NB4 (cell line): ENCODE measurements at regions not wholly inside any gene's neighbourhood (a gene's known extent, or its start where the extent isn't known, plus 50 kb on each side); places are given as distances from the start of the nearest gene placed in this dataset.

Experiments used
- DNase-seq: peaks from one replicate; pipeline ENCODE4 v3.0.0; 2010; ENCODE audit warnings: low read depth
- H3K4me3 ChIP-seq: one replicate; pipeline ENCODE4 v1.5.1; 2011; ENCODE audit warnings: mild to moderate bottlenecking, low read depth, low read length, moderate library complexity
- CTCF ChIP-seq: IDR thresholded peaks from one replicate; pipeline ENCODE4 v1.5.1; 2012; ENCODE audit warnings: low read depth, low read length
- MAX ChIP-seq: IDR thresholded peaks from 2 replicates; pipeline ENCODE4 v1.6.1; 2011; ENCODE audit warnings: low read depth, low read length
- MYC ChIP-seq: IDR thresholded peaks from 2 replicates; pipeline ENCODE4 v1.6.1; 2011; ENCODE audit warnings: low read depth, low read length
- POLR2A ChIP-seq: IDR thresholded peaks from 2 replicates; pipeline ENCODE4 v1.6.1; 2011; ENCODE audit warnings: mild to moderate bottlenecking; ENCODE audit not compliant: insufficient read length; ENCODE audit errors: extremely low read depth

GRCh38 chr5:135124128-135124527 is 90.1 kb upstream of the PITX1 start:
- H3K4me3 ChIP-seq: no peak overlapping the region
- TF ChIP-seq MYC: no peak
- no peak for TF ChIP-seq POLR2A
- TF ChIP-seq MAX: no peak
- no peak for DNase-seq

- H3K4me3 ChIP-seq: no peak overlapping the region
- TF ChIP-seq CTCF (no peak), POLR2A (no peak), MYC (no peak), MAX (no peak)
Measured at GRCh38 chr5:135122797-135123196, 88.8 kb upstream of the PITX1 start.

GRCh38 chr5:135120951-135121350 is 86.9 kb upstream of the PITX1 start:
- DNase-seq: no peak
- TF ChIP-seq CTCF: no peak
- no peak for TF ChIP-seq MYC
- no peak for TF ChIP-seq POLR2A
- no peak for TF ChIP-seq MAX
- no peak overlapping the region for H3K4me3 ChIP-seq

More at GRCh38 chr5:135122797-135123196, 88.8 kb upstream of the PITX1 start:
- no peak for DNase-seq

GRCh38 chr5:135119481-135119880 is 85.5 kb upstream of the PITX1 start:
- peak; percentile 29 for DNase-seq
- no peak overlapping the region for H3K4me3 ChIP-seq
- TF ChIP-seq MYC (no peak), MAX (no peak), POLR2A (no peak), CTCF (no peak)

- H3K4me3 ChIP-seq: no peak overlapping the region
- DNase-seq: no peak
- no peak for TF ChIP-seq MYC
- TF ChIP-seq POLR2A: no peak
- TF ChIP-seq CTCF: no peak
- no peak for TF ChIP-seq MAX
Measured at GRCh38 chr5:135117590-135117989, 83.6 kb upstream of the PITX1 start.

- TF ChIP-seq MYC: no peak
- TF ChIP-seq POLR2A: no peak
- no peak for TF ChIP-seq MAX
- no peak for TF ChIP-seq CTCF
- H3K4me3 ChIP-seq: no peak overlapping the region
- DNase-seq: peak; percentile 32
Measured at GRCh38 chr5:135116160-135116561, 82.1 kb upstream of the PITX1 start.
